Stimulated activated CD8-positive, alpha-beta memory T cell treated with anti-CD3 and anti-CD28 coated beads, Interleukin-7, amount 100 ng/mL, for 4 hours (primary cell): ENCODE measurements at regions not wholly inside any gene's neighbourhood (a gene's known extent, or its start where the extent isn't known, plus 50 kb on each side); places are given as distances from the start of the nearest gene placed in this dataset.
"Not testable (repeated sequence)": the region's sequence is repeated elsewhere in the genome, so short reads cannot be mapped to it uniquely, and the experiment has no call there.

Source experiments
- DNase-seq, 2 donors: peaks; one replicate each; pipeline ENCODE4 v3.0.0-alpha.2; 2020; ENCODE audit warnings: low read depth in 2 of 2

- DNase-seq: no peak
These were observed 139.9 kb upstream of the ELL2 start for GRCh38 chr5:96101358-96102089.

- DNase-seq: not testable (repeated sequence)
These were observed 135.8 kb upstream of the ELL2 start for GRCh38 chr5:96097488-96097887.

GRCh38 chr5:96096724-96097123 is 135.1 kb upstream of the ELL2 start:
- no peak for DNase-seq

- no peak for DNase-seq
These were observed 133.3 kb upstream of the ELL2 start for GRCh38 chr5:96094904-96095303.

- no peak for DNase-seq
These were observed 132.3 kb upstream of the ELL2 start for GRCh38 chr5:96093890-96094381.

GRCh38 chr5:96093340-96093739 is 131.7 kb upstream of the ELL2 start:
- DNase-seq: no peak

GRCh38 chr5:96091874-96092273 is 130.2 kb upstream of the ELL2 start:
- no peak for DNase-seq

GRCh38 chr5:96090215-96090614 is 128.6 kb upstream of the ELL2 start:
- DNase-seq: no peak

- no peak for DNase-seq
These were observed 127.3 kb upstream of the ELL2 start for GRCh38 chr5:96088706-96089498.

- no peak for DNase-seq
These were observed 126.3 kb upstream of the ELL2 start for GRCh38 chr5:96087939-96088338.

GRCh38 chr5:96084874-96085506 is 123.3 kb upstream of the ELL2 start:
- no peak for DNase-seq

GRCh38 chr5:96083361-96083881 is 121.8 kb upstream of the ELL2 start:
- no peak for DNase-seq

GRCh38 chr5:96081276-96081858 is 119.7 kb upstream of the ELL2 start:
- no peak for DNase-seq

- DNase-seq: no peak
These were observed 118.9 kb upstream of the ELL2 start for GRCh38 chr5:96080557-96080956.

GRCh38 chr5:96079962-96080361 is 118.3 kb upstream of the ELL2 start:
- no peak for DNase-seq

GRCh38 chr5:96079075-96079474 is 117.4 kb upstream of the ELL2 start:
- no peak for DNase-seq

- no peak for DNase-seq
These were observed 114.8 kb upstream of the ELL2 start for GRCh38 chr5:96076451-96076850.

- DNase-seq: no peak
These were observed 114.1 kb upstream of the ELL2 start for GRCh38 chr5:96075579-96076289.

- no peak for DNase-seq
These were observed 113.2 kb upstream of the ELL2 start for GRCh38 chr5:96074870-96075269.

- no peak for DNase-seq
These were observed 112.8 kb upstream of the ELL2 start for GRCh38 chr5:96074460-96074859.

GRCh38 chr5:96072791-96073165 is 111.1 kb upstream of the ELL2 start:
- no peak for DNase-seq
